GM12891 (cell line): ENCODE measurements at regions not wholly inside any gene's neighbourhood (a gene's known extent, or its start where the extent isn't known, plus 50 kb on each side); places are given as distances from the start of the nearest gene placed in this dataset.

Experiments
- DNase-seq: peaks from one replicate; pipeline ENCODE4 v3.0.0; 2011; ENCODE audit warnings: low spot score; ENCODE audit not compliant: insufficient read length
- FAIRE-seq: peaks from 2 replicates; lab custom pipeline; 2011; peaks lifted over from hg19 to GRCh38; lab: Jason Lieb, UNC
- PAX5 ChIP-seq: IDR thresholded peaks from 2 replicates; pipeline ENCODE4 v1.6.1; 2011; ENCODE audit warnings: low read length, moderate library complexity, mild to moderate bottlenecking; ENCODE audit not compliant: insufficient read depth, severe bottlenecking
- POLR2A ChIP-seq: IDR thresholded peaks from 2 replicates; pipeline ENCODE4 v1.6.1; 2011; ENCODE audit warnings: low read depth, low read length, control low read depth
- POLR2AphosphoS5 ChIP-seq: IDR thresholded peaks from 2 replicates; pipeline ENCODE4 v1.6.1; 2011; ENCODE audit warnings: low read depth, low read length, control low read depth
- POU2F2 ChIP-seq: IDR thresholded peaks from 2 replicates; pipeline ENCODE4 v1.6.1; 2011; ENCODE audit warnings: low read depth, mild to moderate bottlenecking, control low read depth, low read length, moderate library complexity
- SPI1 ChIP-seq: IDR thresholded peaks from 2 replicates; pipeline ENCODE4 v1.6.1; 2011; ENCODE audit warnings: low read depth, low read length, control low read depth
- TAF1 ChIP-seq: IDR thresholded peaks from 2 replicates; pipeline ENCODE4 v1.6.1; 2011; ENCODE audit warnings: low read depth, low read length, control low read depth

DNA sequence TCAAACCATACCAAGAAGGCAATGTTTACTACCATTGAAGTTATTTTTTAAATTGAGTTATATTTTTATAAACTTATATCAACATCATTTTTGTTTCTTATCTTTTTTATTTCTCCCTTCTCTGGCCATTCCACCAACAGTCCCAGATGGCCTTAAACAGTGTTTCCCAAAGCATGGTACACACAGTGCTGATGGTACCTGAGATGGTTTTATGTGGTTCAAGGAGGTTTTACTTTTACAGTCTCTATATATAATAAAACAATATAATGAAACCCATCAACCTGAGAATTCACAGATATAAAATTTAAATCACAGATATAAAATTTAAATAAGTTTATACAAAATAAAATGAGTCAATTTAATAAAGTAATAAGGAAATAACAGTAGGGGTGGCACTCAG is 65.1 kb upstream of the MSTN start:
- no peak for FAIRE-seq
- TF ChIP-seq POLR2A (no peak), TAF1 (no peak), PAX5 (no peak), POLR2AphosphoS5 (no peak), POU2F2 (no peak), SPI1 (no peak)
- DNase-seq: no peak

DNA sequence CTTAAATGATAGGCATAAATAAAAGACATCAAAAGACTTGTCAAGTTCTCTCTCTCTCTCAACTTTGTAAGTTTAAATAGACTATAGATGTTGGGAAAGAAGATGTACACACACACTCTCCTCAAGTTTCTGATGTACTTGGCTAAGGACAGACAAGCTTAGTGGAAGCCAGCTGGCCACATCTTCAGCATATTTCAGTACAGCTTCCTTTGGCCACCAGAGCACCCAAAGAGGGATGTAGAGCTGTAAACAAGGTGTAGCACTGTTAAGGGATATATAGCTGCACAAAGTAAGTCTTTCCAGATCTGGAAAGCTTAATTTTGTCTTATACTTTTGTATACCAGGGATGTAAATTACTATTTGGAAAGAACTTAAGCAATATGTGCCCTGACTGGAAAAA is 64.3 kb upstream of the MSTN start:
- DNase-seq (no peak), FAIRE-seq (no peak)
- TF ChIP-seq PAX5 (no peak), TAF1 (no peak), POLR2A (no peak), SPI1 (no peak), POU2F2 (no peak), POLR2AphosphoS5 (no peak)

DNA sequence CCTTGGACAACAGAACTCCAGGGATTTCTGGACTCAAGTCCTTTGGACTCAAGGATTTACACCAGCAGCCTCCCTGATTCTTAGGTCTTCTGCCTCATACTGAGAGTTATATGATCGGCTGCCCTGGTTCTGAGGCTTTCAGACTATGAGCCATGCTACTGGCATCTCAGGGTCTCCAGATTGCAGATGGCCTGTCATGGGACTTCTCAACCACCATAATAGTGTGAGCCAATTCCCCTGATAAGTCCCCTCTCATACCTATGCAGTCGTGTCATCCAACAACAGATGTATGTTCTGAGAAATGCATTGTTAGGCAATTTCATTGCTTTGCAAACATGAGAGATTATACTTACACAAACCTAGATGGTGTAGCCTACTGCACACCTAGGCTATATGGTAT is 61.4 kb upstream of the MSTN start:
- DNase-seq: no peak
- no peak for TF ChIP-seq SPI1
- TF ChIP-seq POLR2AphosphoS5: no peak
- TF ChIP-seq POLR2A: no peak
- TF ChIP-seq TAF1: no peak
- TF ChIP-seq POU2F2: no peak
- TF ChIP-seq PAX5: no peak

DNA sequence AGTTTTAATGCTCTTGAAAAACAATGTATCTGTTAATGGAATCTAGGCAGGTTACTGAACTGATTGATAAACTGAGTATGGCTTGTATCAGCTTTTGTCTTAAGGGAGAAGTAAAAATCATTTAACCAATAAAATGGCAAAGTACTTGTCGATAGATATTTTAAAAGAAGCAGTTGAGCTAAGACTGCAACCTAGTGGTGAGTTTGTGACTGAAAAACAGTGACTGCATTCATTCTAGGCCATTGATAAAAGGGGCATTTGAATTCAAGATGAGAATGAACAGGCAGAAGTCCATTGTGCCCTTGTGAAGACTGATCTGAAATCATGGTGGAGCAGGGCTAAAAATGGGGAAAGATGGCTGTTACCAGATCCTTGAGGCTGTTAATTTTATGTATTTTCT is 59.4 kb upstream of the MSTN start:
- peak; percentile 5 for DNase-seq
- FAIRE-seq: peak; percentile 87
- TF ChIP-seq POLR2A: no peak

More for the DNA sequence above, 61.4 kb upstream of the MSTN start:
- FAIRE-seq: peak; percentile 45

DNA sequence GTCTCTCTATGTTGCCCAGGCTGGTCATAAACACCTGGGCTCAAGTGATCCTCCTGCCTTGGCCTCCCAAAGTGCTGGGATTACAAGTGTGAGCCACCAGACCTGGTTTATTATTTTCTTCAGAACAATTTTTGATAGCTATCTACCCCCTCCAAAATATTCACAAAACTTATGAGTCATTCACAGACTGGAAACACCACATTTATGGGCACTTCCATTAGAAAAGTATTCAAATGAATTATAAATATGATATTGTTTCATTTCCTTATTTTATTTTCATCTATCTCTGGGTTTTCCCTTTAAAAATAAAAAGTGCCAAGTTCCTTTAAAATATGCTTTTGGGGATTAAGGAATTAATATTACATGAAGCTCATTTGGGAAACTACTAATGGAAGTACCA is 58.8 kb upstream of the MSTN start:
- no peak for DNase-seq
- FAIRE-seq: no peak
- TF ChIP-seq POLR2A (no peak), TAF1 (no peak), POLR2AphosphoS5 (no peak)

DNA sequence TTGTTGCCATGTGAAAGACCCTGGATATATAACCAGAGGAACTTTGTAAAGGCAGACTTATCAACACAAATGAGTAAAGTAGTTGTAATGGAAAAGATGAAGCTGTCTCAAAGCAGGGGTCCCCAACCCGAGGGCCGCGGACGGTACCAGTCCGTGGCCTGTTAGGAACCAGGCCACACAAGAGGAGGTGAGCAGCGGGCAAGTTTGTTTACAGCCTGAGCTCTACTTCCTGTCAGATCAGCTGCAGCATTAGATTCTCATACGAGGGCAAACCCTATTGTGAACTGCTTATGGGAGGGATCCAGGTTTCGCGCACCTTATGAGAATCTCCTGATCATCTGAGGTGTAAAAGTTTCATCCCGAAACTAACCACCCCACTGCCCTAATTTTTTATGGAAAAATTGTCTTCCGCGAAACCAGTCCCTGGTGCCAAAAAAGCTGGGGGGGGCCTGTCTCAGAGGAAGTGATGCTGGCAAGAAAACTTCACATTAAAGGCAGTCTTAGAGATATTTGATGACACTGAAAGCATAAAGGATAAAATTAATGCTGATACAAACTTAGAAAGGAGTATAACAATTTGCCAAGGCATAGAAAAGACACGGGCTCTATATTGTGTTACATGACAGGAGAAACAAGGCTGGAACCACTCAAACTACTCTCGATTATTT is 57.5 kb upstream of the MSTN start:
- no peak for TF ChIP-seq POLR2A
- no peak for TF ChIP-seq POU2F2
- no peak for TF ChIP-seq TAF1
- no peak for TF ChIP-seq SPI1
- TF ChIP-seq PAX5: no peak
- no peak for TF ChIP-seq POLR2AphosphoS5
- no peak for DNase-seq

DNA sequence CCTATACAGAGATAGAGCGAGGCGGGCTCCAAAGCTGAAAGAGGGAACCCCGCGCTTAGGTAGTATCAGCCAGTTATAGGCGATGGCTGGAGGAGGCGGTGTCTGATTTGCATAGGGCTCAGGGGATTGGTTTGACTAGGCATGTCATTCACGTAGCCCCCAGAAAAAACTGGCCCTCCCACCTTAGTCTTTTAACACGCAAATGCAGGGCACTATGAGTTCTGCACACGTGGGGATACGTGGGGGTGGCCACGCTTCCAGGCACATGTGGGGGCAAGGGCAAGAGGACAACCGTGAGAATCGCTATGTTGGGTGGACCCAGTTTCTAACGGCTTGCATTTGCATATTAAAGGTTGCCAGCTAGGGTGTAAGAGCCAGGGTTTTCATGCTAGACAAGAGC is 56.7 kb upstream of the MSTN start:
- DNase-seq: no peak
- FAIRE-seq: no peak
- TF ChIP-seq PAX5 (no peak), POU2F2 (peak; percentile 20; the same call in 1 of the 2 replicates)

More for the DNA sequence above, 57.5 kb upstream of the MSTN start:
- peak; percentile 74 for FAIRE-seq

DNA sequence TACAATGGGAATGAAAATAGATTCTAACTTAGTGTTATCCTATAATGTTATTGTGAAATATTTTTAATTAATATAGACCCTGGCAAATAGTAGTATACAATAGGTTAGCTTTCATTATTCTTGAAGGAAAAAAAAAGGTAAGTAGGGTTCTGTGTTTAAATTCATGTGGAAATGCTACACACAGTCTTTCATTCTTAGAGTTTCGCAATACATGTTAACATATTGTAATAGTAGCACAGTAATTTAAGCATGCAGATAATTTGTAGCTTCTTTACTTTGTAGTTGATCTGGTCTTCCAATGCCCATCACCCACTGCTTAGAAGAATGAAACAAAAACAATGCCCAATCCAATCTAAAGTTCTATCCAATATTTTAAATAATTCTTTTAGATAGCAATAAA is 54.8 kb upstream of the MSTN start:
- FAIRE-seq: no peak
- no peak for TF ChIP-seq POLR2A
- no peak for TF ChIP-seq TAF1
- TF ChIP-seq PAX5: no peak
- no peak for TF ChIP-seq POU2F2
- no peak for TF ChIP-seq SPI1
- TF ChIP-seq POLR2AphosphoS5: no peak
- no peak for DNase-seq

DNA sequence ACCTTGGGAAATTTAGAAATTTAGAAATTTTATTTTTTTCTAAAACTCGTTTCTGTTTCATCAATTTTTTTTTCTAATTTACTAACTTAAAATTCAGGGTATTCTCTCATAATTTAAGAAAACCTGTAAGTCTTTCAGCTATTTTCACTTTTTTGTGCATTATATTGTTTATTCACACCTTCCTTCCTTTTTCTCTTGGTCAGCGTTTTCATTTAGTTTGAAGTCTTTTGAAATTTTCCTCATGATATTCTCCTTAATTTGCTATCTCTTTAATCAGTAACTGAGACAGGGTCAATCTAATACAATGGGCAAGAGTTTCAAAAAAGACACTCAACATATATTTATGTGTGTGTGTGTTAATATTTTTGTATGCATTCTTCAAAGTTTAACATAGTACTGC is 50.5 kb upstream of the MSTN start:
- DNase-seq (no peak), FAIRE-seq (no peak)
- TF ChIP-seq SPI1 (no peak), POU2F2 (no peak), POLR2AphosphoS5 (no peak), TAF1 (no peak), PAX5 (no peak), POLR2A (no peak)
